GM12872 (cell line): ENCODE measurements at regions not wholly inside any gene's neighbourhood (a gene's known extent, or its start where the extent isn't known, plus 50 kb on each side); places are given as distances from the start of the nearest gene placed in this dataset.

Experiments used
- TF ChIP-seq, protein P1 (sequence below): IDR thresholded peaks from 3 replicates; pipeline ENCODE4 v1.5.1; 2011; ENCODE audit warnings: low read depth, mild to moderate bottlenecking, low read length, moderate library complexity; ENCODE audit not compliant: insufficient read depth

DNA sequence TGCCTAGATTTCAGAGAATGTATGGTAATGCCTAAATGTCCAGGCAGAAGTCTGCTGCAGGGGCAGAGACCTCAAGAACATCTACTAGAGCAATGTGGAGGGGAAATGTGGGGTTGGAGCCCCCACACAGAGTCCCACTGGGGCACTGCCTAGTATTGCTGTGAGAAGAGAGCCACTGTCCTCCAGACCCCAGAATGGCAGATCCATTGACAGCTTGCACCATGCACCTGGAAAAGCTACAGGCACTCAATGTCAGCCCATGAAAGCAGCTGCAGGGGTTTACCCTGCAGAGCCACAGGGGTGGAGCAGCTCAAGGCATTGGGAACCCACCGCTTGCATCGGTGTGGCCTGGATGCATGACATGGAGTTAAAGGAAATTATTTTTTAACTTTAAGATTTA lies 314.1 kb downstream of the CYRIA start:
- TF ChIP-seq, protein P1, sequence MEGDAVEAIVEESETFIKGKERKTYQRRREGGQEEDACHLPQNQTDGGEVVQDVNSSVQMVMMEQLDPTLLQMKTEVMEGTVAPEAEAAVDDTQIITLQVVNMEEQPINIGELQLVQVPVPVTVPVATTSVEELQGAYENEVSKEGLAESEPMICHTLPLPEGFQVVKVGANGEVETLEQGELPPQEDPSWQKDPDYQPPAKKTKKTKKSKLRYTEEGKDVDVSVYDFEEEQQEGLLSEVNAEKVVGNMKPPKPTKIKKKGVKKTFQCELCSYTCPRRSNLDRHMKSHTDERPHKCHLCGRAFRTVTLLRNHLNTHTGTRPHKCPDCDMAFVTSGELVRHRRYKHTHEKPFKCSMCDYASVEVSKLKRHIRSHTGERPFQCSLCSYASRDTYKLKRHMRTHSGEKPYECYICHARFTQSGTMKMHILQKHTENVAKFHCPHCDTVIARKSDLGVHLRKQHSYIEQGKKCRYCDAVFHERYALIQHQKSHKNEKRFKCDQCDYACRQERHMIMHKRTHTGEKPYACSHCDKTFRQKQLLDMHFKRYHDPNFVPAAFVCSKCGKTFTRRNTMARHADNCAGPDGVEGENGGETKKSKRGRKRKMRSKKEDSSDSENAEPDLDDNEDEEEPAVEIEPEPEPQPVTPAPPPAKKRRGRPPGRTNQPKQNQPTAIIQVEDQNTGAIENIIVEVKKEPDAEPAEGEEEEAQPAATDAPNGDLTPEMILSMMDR = no peak

DNA sequence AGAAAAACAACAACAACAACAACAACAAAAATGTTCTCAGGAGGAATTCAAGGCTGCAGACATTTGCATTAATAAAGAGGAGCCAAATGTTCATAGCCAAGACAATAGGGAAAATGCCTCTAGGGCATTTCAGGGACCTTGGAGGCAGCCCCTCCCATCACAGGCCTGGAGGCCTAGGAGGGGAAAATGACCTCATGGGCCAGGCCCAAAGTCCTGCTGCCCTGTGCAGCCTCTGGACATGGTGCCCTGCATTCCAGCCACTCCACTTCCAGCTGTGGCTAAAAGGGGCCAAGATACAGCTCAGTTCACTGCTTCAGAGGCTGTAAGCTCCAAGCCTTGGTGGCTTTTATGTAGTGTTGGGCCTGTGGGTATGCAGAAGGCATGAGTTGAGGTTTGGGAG lies 314.5 kb downstream of the CYRIA start:
- TF ChIP-seq, protein P1 = no peak

DNA sequence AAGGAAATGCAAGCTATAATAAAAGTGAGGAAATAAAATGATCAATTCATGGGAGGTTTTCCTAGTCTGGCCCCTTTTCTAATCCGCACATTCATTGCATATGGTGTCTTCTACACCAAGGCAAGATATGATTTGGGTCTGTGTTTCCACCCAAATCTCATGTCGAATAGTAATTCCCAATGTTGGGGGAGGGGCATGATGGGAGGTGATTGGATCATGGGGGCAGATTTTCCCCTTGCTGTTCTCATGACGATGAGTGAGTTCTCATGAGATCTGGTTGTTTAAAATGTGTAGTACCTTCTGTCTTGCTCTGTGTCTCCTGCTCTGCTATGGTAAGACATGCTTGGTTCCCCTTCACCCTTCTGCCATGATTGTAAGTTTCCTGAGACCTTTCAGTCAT lies 315.4 kb downstream of the CYRIA start:
- TF ChIP-seq, protein P1 = no peak

DNA sequence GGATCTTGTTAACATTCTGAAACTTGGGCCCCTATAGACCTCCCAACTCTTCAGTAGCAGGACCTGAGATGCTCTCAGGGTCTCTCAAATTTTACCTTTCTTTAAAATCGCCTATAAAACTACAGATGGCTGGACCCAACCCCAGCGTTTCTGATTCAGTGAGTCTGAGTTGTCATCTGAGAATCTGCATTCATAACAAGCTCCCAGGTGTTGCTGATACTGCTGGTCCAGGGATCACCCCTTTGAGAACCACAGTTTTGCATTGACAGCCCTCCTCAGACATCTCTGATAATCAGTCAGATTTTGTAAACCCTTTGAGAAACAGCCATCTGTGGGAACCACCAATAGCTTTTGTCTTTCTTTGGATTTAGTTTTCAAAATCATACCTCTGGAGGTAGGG lies 315.8 kb downstream of the CYRIA start:
- TF ChIP-seq, protein P1 = no peak

GRCh38 chr2:16348821-16349515 lies 316.7 kb downstream of the CYRIA start:
- TF ChIP-seq, protein P1 = no peak

GRCh38 chr2:16346671-16347070 lies 319.0 kb downstream of the CYRIA start:
- TF ChIP-seq, protein P1 = no peak

- TF ChIP-seq, protein P1 = no peak
These were observed 326.4 kb downstream of the CYRIA start for GRCh38 chr2:16339206-16339605.

DNA sequence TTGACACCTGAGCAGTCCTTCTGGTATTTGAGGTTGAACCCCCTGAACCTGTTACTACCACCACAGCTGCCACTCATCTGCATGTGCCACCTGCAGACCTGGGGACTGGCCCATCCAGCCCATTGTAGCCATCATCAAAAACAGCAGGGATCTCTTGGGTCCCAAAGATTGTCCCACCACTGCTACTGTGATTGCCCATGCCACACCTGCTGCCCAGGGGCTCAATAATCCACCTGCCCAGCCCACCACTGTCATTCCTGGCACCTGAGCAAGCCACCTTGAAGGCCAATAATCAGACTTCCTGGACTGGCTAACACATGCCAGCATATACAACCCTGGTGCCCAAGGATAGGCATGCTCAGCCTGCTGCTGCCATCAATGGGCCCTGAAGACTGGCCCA lies 327.6 kb downstream of the CYRIA start:
- TF ChIP-seq, protein P1 = no peak
